Lung (tissue), 11 donors: ENCODE measurements at regions not wholly inside any gene's neighbourhood (a gene's known extent, or its start where the extent isn't known, plus 50 kb on each side); places are given as distances from the start of the nearest gene placed in this dataset.
A peak's percentile ranks its signal among the peaks of the same experiment; 100 is the strongest.
"Not testable (repeated sequence)": the region's sequence is repeated elsewhere in the genome, so short reads cannot be mapped to it uniquely, and the experiment has no call there.

Experiments used
- ATAC-seq: fragments of 200-7000 bp; cut with Tn5 transposase; one replicate; pipeline ENCODE4 v1.9.1; 2020; ENCODE audit warnings: moderate number of reproducible peaks; ENCODE audit not compliant: insufficient read depth, low FRiP score
- DNase-seq, 3 donors: peaks; one replicate each; pipeline ENCODE4 v3.0.0-alpha.2; 2013 to 2017
- H3K27ac ChIP-seq, 2 donors: one replicate each; pipeline ENCODE4 v1.5.1; 2013; ENCODE audit warnings: mild to moderate bottlenecking in 2 of 2, moderate library complexity in 2 of 2, control low read depth in 1 of 2, inconsistent platforms in 1 of 2, low read depth in 1 of 2, low read length in 1 of 2
- H3K27me3 ChIP-seq, 3 donors: one replicate each; pipeline ENCODE4 v1.5.1; 2013; ENCODE audit warnings: low read length in 2 of 3; ENCODE audit not compliant: control insufficient read depth in 3 of 3, insufficient read depth in 3 of 3
- H3K36me3 ChIP-seq, 4 donors: one replicate each; pipeline ENCODE4 v1.5.1; 2013; ENCODE audit warnings: low read length in 4 of 4, mild to moderate bottlenecking in 1 of 4, moderate library complexity in 1 of 4; ENCODE audit not compliant: control insufficient read depth in 4 of 4, insufficient read depth in 4 of 4
- H3K4me1 ChIP-seq, 5 donors: one replicate each; pipeline ENCODE4 v1.5.1; 2013; ENCODE audit warnings: low read length in 5 of 5, mild to moderate bottlenecking in 2 of 5, moderate library complexity in 1 of 5; ENCODE audit not compliant: control insufficient read depth in 5 of 5, insufficient read depth in 5 of 5
- H3K4me3 ChIP-seq: one replicate; pipeline ENCODE4 v1.5.1; 2013; ENCODE audit warnings: mild to moderate bottlenecking, control low read depth, moderate library complexity
- H3K9ac ChIP-seq, 2 donors: one replicate each; pipeline ENCODE4 v1.5.1; 2013; ENCODE audit warnings: low read length in 2 of 2, control low read depth in 1 of 2; ENCODE audit not compliant: insufficient read depth in 1 of 2
- H3K9me3 ChIP-seq, 4 donors: one replicate each; pipeline ENCODE4 v1.5.1; 2013; ENCODE audit warnings: low read length in 3 of 4, mild to moderate bottlenecking in 1 of 4, moderate library complexity in 1 of 4; ENCODE audit not compliant: control insufficient read depth in 4 of 4, insufficient read depth in 3 of 4
- CTCF ChIP-seq: IDR thresholded peaks from 2 replicates; pipeline ENCODE4 v1.5.1; 2012; ENCODE audit warnings: mild to moderate bottlenecking; ENCODE audit errors: control extremely low read depth, extremely low read depth
- WGBS, 2 donors: extraction: QIAGEN DNeasy Blood & Tissue Kit; methylation state at CpG; one replicate each; pipeline ENCODE4 v1.1.7; 2013; 5-methylcytosine and 5-hydroxymethylcytosine counted together
- donor health status: control.
- donor health status: control.
- donor health status: Bipolar disorder and iron deficiency.
- donor health status: healthy.
- donor health status: DM: yes; HTN: yes; CAD: no.

GRCh38 chr14:53220914-53221313 lies 67.8 kb upstream of the DDHD1 start:
- no peaks in the 10 kb centered on the region for H3K27me3 ChIP-seq
- H3K27ac ChIP-seq: no peak overlapping the region
- no peaks in the 10 kb centered on the region for H3K36me3 ChIP-seq
- peaks cover 0 to 3% (median 1%) of the 10 kb centered on the region in 4 donors for H3K9me3 ChIP-seq
- no peak for ATAC-seq
- H3K4me3 ChIP-seq: no peak overlapping the region
- TF ChIP-seq CTCF: no peak
- no peak for DNase-seq
- H3K4me1 ChIP-seq: peaks cover 0 to 4% (median 0%) of the 10 kb centered on the region in 5 donors
- H3K9ac ChIP-seq: no peak overlapping the region
- WGBS, 2 donors: 59 to 96% methylated on average over 3 of the region's 3 CpGs

- ATAC-seq (no peak), DNase-seq (peak in 1 of 3 donors; percentile 22)
- Histone ChIP-seq H3K36me3 (no peaks in the 10 kb centered on the region), H3K9ac (peak overlapping the region; percentile 63 to 67), H3K4me3 (no peak overlapping the region), H3K9me3 (peaks cover 0 to 2% (median 0%) of the 10 kb centered on the region in 4 donors), H3K4me1 (peaks cover 0 to 4% (median 0%) of the 10 kb centered on the region in 5 donors), H3K27me3 (no peaks in the 10 kb centered on the region), H3K27ac (no peak overlapping the region)
- no peak for TF ChIP-seq CTCF
- WGBS, 2 donors: 83 to 84% methylated on average over 2 of the region's 2 CpGs
Measured at GRCh38 chr14:53218161-53218560, 65.0 kb upstream of the DDHD1 start.

GRCh38 chr14:53217316-53217994 lies 64.3 kb upstream of the DDHD1 start:
- Histone ChIP-seq H3K4me3 (peak overlapping the region; percentile 60), H3K9me3 (no peaks in the 10 kb centered on the region), H3K27me3 (no peaks in the 10 kb centered on the region), H3K9ac (peak overlapping the region; percentile 63 to 67), H3K36me3 (no peaks in the 10 kb centered on the region), H3K27ac (peak overlapping the region in 1 of 2 donors; percentile 65), H3K4me1 (peaks cover 0 to 4% (median 2%) of the 10 kb centered on the region in 5 donors)
- WGBS, 2 donors: 1 to 2% methylated on average over 37 to 39 of the region's 39 CpGs
- peak; percentile 94 for ATAC-seq
- DNase-seq: peak; percentile 80 to 86 (median 82)
- TF ChIP-seq CTCF: no peak

GRCh38 chr14:53216955-53217315 lies 63.8 kb upstream of the DDHD1 start:
- DNase-seq, H3K4me3 ChIP-seq, H3K4me1 ChIP-seq, H3K9me3 ChIP-seq, H3K27me3 ChIP-seq, H3K27ac ChIP-seq, H3K36me3 ChIP-seq, H3K9ac ChIP-seq, ATAC-seq: not testable (repeated sequence)
- WGBS, 2 donors: 98 to 100% methylated on average over 1 of the region's 1 CpG

- not testable (repeated sequence) for H3K27ac ChIP-seq, H3K4me1 ChIP-seq, H3K36me3 ChIP-seq, H3K4me3 ChIP-seq, ATAC-seq, H3K9ac ChIP-seq, H3K9me3 ChIP-seq, DNase-seq, H3K27me3 ChIP-seq
- 96 to 98% methylated on average over 11 of the region's 11 CpGs for WGBS, 2 donors
Measured at GRCh38 chr14:53216478-53216877, 63.4 kb upstream of the DDHD1 start.
